Epithelial cell of esophagus (primary cell): ENCODE measurements at regions not wholly inside any gene's neighbourhood (a gene's known extent, or its start where the extent isn't known, plus 50 kb on each side); places are given as distances from the start of the nearest gene placed in this dataset.

Experiments
- DNase-seq: peaks from one replicate; pipeline ENCODE4 v3.0.0; 2010; ENCODE audit warnings: low read depth
- H3K4me3 ChIP-seq: 2 replicates; pipeline ENCODE4 v1.5.1; 2011; ENCODE audit warnings: mild to moderate bottlenecking, low read length, control low read depth
- TF ChIP-seq, protein P1 (sequence below): IDR thresholded peaks from 2 replicates; pipeline ENCODE4 v1.5.1; 2011; ENCODE audit warnings: low read depth, mild to moderate bottlenecking, low read length, control low read depth, inconsistent platforms; ENCODE audit not compliant: insufficient read depth; ENCODE audit errors: missing control alignments

GRCh38 chrX:13938829-13939530 lies 90.7 kb downstream of the GEMIN8 start:
- peak; percentile 9 for DNase-seq
- TF ChIP-seq, protein P1, sequence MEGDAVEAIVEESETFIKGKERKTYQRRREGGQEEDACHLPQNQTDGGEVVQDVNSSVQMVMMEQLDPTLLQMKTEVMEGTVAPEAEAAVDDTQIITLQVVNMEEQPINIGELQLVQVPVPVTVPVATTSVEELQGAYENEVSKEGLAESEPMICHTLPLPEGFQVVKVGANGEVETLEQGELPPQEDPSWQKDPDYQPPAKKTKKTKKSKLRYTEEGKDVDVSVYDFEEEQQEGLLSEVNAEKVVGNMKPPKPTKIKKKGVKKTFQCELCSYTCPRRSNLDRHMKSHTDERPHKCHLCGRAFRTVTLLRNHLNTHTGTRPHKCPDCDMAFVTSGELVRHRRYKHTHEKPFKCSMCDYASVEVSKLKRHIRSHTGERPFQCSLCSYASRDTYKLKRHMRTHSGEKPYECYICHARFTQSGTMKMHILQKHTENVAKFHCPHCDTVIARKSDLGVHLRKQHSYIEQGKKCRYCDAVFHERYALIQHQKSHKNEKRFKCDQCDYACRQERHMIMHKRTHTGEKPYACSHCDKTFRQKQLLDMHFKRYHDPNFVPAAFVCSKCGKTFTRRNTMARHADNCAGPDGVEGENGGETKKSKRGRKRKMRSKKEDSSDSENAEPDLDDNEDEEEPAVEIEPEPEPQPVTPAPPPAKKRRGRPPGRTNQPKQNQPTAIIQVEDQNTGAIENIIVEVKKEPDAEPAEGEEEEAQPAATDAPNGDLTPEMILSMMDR, result no peak
- H3K4me3 ChIP-seq, result peak overlapping the region; percentile 21

- TF ChIP-seq, protein P1, result no peak
- peak overlapping the region; percentile 40 for H3K4me3 ChIP-seq
- peak; percentile 4 for DNase-seq
Observed at GRCh38 chrX:13938051-13938828, 91.5 kb downstream of the GEMIN8 start.

- DNase-seq, result no peak
- TF ChIP-seq, protein P1, result no peak
- peak overlapping the region; percentile 40 for H3K4me3 ChIP-seq
Observed at GRCh38 chrX:13937370-13938050, 92.2 kb downstream of the GEMIN8 start.

- DNase-seq, result no peak
- no peak overlapping the region for H3K4me3 ChIP-seq
- TF ChIP-seq, protein P1, result no peak
Observed at GRCh38 chrX:13936521-13937225, 93.0 kb downstream of the GEMIN8 start.

DNA sequence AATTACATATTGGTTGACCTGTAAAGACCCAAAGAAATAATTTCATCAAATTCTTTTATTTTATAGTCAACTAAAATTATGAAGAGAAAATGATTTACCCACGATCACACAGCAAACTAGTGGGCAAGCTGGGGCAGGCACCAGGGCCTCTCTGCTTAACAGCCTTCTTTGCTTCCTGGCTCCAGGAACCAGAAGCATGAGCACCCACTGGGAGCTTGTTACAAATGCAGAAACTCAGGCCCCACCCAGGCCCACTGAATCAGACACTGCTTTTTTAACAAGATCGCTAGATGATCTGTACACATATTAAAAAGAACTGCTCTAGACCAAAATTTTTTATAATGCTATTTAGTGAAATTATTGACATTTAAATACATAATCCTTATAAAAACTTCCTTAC lies 95.0 kb downstream of the GEMIN8 start:
- DNase-seq, result peak; percentile 69
- TF ChIP-seq, protein P1, result no peak
- no peak overlapping the region for H3K4me3 ChIP-seq

DNA sequence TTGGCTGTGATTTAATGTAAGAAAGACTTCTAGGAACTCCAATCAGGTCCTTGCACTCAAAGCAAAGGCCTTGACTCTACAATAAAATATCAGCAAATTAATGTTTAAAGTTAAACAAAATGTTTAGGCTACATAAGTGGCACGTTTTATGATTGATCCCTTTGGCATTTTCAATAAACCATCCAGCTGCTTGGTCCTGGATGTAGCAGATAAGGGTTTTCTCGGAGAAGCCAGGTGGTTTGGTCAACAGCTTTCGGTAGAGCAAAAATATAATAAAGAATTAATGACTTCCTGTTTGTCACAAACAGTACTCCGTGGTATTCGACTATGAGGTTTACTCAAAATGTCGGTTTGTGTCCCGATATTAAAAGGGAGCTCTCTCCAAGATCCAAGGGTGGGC lies 95.8 kb downstream of the GEMIN8 start:
- DNase-seq, result no peak
- TF ChIP-seq, protein P1, result no peak
- H3K4me3 ChIP-seq, result no peak overlapping the region
